GM12875 (cell line): ENCODE measurements at regions not wholly inside any gene's neighbourhood (a gene's known extent, or its start where the extent isn't known, plus 50 kb on each side); places are given as distances from the start of the nearest gene placed in this dataset.

ENCODE experiments used
- H3K4me3 ChIP-seq: one replicate; pipeline ENCODE4 v1.5.1; 2011; ENCODE audit warnings: low read depth, low read length, control low read depth
- CTCF ChIP-seq: IDR thresholded peaks from 2 replicates; pipeline ENCODE4 v1.5.1; 2011; ENCODE audit warnings: low read depth, mild to moderate bottlenecking, control low read depth, inconsistent platforms, low read length, moderate library complexity, borderline replicate concordance; ENCODE audit not compliant: insufficient read depth

DNA sequence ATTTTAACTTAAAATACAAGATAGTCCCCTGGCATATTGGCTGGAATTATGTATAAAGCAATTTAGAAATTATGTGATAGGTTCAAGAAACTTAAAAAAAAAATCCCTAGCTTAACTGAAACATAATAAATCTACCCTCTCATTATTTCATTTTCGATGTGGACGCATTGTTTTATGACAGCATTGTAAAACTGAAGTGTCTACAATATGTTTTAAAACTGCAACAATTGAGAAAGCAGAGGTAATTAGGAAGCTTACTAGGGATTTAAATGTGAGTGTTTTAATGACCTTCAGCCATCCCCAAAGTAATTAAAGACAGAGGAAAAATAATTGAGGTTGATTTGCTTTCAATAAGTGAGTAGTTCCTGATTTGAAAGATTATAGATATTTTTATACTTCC lies 776.0 kb downstream of the TBC1D32 start:
- no peak for TF ChIP-seq CTCF
- H3K4me3 ChIP-seq, result no peak overlapping the region

DNA sequence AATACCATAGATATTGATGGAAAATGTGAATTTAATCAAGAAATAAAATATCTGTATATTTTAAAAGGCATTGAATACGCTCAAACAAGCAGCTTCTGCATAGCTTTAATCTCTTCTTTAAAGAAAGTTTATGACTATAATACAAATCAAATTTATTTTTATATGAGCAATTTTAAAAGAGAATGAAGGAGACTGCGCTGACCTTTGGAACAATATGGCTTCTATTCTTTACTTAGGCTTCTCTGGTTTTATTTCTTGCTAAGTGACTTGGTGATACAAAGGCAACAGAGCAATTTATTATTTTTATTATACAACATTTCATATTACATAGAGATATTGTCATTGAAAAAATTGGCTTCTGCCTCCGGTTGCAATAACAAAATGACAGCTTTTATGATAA lies 776.7 kb downstream of the TBC1D32 start:
- H3K4me3 ChIP-seq, result no peak overlapping the region
- no peak for TF ChIP-seq CTCF

DNA sequence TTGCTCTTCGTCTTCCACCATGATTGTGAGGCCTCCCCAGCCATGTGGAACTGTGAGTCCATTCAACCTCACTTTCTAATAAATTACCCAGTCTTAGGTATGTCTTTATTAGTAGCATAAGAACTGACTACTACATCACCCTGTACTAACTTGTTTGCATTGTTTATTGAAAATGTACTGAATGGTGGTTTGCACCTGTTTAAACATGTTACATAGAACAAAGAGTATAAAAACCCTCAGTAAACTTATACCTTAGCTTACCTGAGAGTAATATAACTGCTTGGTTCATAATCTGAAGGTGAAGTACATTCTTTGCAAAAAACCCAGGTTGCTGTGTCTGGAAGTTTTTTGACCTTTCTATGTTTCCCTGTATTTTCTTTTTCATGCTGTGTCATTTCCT lies 777.8 kb downstream of the TBC1D32 start:
- H3K4me3 ChIP-seq, result no peak overlapping the region
- no peak for TF ChIP-seq CTCF

GRCh38 chr6:120553353-120553752 lies 780.9 kb downstream of the TBC1D32 start:
- no peak for TF ChIP-seq CTCF
- no peak overlapping the region for H3K4me3 ChIP-seq

- no peak overlapping the region for H3K4me3 ChIP-seq
- no peak for TF ChIP-seq CTCF
Measured at GRCh38 chr6:120545353-120545752, 788.9 kb downstream of the TBC1D32 start.

- no peak overlapping the region for H3K4me3 ChIP-seq
- TF ChIP-seq CTCF, result no peak
Measured at GRCh38 chr6:120534954-120535353, 799.3 kb downstream of the TBC1D32 start.

- no peak overlapping the region for H3K4me3 ChIP-seq
- TF ChIP-seq CTCF, result no peak
Measured at GRCh38 chr6:120526576-120526975, 807.7 kb downstream of the TBC1D32 start.
